Ovary (tissue), 3 donors: ENCODE measurements at regions not wholly inside any gene's neighbourhood (a gene's known extent, or its start where the extent isn't known, plus 50 kb on each side); places are given as distances from the start of the nearest gene placed in this dataset.

Experiments used
- CTCF ChIP-seq, 3 donors: fragments of 450-650 bp in 2 of 3; fragments of 200-600 bp in 1 of 3; IDR thresholded peaks; one replicate each; pipeline versions ENCODE4 v1.5.1 to v1.8.0; 2016 to 2022; ENCODE audit warnings: antibody characterized with exemption in 3 of 3, mild to moderate bottlenecking in 1 of 3
- EP300 ChIP-seq: sonication (generic); formaldehyde crosslinking; IDR thresholded peaks from one replicate; pipeline ENCODE4 v1.6.1; 2017; ENCODE audit warnings: antibody characterized with exemption
- POLR2A ChIP-seq: fragments of 450-650 bp; IDR thresholded peaks from one replicate; pipeline ENCODE4 v1.6.1; 2017; ENCODE audit warnings: antibody characterized with exemption, mild to moderate bottlenecking, moderate library complexity
- donor health status: DM: no; HTN: no; CAD: no.

GRCh38 chrX:10965174-10965798 is 145.8 kb upstream of the HCCS start:
- no peak for TF ChIP-seq CTCF (IDR thresholded peaks at IDR 0.05)
- TF ChIP-seq POLR2A = no peak
- TF ChIP-seq EP300 = no peak
